Activated T-cell treated with anti-CD3 and anti-CD28 coated beads for 4 hours (primary cell): ENCODE measurements at regions not wholly inside any gene's neighbourhood (a gene's known extent, or its start where the extent isn't known, plus 50 kb on each side); places are given as distances from the start of the nearest gene placed in this dataset.

Source experiments
- DNase-seq: peaks from one replicate; pipeline ENCODE4 v3.0.0-alpha.2; 2020

DNA sequence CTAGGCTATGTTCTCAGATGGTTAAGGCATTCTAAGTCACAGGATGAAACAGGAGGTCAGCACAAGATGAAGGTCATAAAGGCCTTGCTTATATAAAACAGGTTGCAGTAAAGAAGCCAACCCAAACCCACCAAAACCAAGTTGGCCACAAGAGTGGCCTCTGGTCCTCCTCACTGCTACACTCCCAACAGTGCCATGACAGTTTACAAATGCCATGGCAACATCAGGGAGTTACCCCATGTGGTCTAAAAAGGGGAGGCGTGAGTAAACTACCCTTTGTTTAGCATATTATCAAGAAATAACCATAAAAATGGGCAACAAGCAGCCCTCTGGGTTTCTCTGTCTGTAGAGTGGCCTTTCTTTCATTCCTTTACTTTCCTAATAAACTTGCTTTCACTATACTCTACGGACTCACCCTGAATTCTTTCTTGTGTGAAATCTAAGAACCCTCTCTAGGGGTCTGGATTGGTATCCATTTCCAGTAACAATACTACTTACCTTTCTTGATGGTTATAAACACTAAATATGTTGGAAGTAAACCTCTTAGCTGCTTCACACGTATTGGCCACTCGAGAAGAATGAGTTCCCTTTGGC lies 1237.9 kb downstream of the FAM181B start:
- DNase-seq, result no peak

DNA sequence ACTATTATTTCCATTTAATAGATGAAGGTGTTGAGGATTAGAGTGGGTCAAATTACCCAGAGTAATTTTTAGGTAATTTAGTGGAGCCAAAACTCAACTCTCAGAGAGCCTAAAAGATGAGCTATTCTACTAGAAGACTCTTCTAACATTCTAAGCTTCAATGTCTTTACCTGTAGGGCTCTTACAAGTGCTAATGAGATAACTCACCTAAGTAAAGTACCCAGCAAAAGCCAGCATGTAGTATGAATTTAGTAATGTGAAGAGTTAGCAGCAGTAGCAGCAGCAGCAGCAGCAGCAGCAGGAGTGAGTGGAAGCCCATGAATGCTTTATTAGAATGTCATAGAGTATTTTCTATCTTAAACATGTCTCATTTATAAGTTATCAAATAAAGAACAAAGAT lies 1239.2 kb downstream of the FAM181B start:
- DNase-seq, result no peak

DNA sequence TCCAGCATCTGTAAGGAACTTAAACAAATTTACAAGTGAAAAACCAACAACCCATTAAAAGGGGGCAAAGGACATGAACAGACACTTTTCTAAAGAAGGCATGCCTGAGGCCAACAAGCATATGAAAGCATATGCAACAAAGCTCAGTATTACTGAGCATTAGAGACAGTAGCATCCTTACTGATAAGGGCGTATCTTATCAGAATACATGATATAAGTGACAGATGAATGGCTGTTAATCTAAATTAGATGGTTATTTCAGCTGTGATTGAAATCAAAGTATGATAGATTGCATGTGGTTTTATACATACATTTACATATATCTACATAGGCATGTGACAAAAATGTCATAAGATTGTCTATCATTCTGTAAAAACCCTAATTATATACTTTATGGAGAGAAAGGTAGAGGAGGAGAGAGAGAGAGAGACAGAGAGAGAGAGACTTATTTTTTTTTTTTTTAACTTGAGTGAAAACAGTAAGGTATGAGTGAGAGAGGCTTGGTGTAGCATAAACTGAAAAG lies 1240.7 kb downstream of the FAM181B start:
- no peak for DNase-seq

DNA sequence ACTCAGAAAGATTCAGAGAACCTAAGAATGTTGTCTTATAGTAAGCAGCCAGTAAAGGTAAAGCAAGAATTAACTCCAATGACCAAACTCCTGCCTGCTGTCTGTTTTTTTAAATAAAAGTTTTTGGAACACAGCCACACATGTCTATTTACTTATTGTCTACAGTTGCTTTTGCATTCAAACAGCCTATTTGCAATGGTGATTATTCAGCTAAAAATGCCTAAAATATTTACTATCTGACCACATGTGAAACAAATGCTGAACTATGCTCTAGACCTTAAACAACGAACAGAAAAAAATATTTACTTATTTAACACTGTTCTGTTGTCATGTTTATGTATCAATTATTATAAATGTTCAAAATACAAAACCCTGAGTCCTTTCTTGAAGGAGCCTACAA lies 1246.6 kb downstream of the FAM181B start:
- no peak for DNase-seq

DNA sequence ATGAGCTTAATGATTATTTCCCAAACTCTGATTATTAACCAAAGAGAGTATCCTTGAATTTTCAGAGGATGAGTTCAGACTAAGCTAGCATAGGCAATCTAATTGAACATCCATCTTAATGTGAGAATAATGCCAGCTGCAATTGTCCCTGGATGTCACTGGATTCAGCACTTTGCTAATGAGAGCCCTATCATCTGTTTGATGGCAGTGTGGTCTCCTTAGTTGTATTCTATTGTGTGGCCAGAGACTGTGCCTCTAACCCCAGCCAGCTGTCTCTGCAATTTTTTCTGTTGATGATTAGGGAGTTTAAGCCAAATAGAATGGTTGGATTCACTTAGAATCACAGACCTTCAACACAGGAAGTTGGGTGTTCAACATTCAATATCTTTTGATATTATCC lies 1249.5 kb downstream of the FAM181B start:
- DNase-seq, result no peak

DNA sequence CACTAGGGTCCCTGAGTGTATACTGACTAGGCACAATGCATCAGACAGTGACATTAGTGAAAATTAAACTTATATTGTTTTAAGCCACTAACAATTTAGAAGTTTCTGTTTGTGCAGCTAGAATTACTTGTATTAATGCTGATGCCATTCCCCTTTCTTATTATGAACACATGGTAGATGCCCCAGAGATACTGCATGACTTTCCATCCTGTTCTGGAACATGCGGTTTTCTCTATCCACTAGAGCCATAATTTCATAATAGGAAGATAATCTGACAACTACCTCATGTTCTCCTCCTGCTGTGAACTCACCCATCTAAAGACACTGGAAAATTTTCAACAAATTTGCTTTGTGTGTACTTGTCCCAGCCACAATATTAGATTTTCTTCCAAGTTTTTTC lies 1256.4 kb downstream of the FAM181B start:
- DNase-seq, result no peak

DNA sequence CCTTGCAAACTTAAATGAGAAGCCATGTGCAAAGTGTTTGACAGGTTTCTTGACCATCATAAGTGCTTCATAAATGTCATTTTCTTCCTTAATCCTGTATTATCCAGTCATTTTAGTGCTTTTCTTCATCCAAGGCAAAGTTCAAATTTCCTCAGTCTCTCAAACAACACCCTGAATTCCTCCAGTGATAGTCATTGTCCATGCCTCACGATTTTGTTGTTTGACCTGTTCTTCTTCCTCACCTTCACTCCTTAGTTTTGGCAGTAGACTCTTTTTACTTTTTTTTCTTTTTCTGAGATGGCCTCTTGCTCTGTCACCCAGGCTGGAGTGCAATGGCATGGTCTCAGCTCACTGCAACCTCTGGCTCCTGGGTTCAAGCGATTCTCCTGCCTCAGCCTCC lies 1257.3 kb downstream of the FAM181B start:
- DNase-seq, result no peak

DNA sequence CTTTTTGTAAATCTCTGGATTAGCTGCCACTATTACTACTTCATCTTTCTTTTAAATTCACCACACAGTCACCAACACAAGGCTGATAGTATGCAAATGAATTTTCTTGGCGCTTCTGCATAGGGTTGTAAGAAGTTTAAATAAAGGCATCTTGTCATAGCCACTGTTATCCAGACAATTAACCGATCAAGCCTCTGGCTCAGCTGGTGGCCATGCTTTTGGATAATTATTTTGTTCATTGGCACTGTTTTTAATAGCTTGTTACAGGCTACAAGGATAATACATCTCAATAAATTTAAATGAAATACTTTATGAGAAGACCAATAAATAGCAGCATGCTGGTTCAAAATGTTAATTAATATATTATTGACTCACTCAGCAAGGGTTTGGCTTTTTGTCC lies 1261.0 kb downstream of the FAM181B start:
- DNase-seq, result no peak

DNA sequence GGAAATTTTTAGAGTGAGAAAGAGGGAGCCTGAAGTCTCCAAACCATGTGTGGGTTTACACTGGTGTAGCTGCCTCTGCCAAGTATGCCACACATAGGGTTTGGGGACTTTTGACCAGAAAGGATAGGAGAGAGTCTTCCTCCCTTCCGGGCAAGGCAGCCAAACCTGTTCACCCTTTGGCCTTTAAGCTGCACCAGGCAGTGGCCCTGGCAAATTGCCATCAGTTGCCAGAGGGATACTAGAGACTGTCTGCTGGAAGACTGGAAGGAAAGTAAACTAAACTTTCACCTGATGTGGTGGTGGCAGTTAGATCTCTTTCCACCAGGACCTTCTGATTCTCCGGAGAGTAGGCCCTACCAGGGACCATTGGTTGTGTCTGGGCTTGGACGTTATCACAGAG lies 1263.2 kb downstream of the FAM181B start:
- no peak for DNase-seq

DNA sequence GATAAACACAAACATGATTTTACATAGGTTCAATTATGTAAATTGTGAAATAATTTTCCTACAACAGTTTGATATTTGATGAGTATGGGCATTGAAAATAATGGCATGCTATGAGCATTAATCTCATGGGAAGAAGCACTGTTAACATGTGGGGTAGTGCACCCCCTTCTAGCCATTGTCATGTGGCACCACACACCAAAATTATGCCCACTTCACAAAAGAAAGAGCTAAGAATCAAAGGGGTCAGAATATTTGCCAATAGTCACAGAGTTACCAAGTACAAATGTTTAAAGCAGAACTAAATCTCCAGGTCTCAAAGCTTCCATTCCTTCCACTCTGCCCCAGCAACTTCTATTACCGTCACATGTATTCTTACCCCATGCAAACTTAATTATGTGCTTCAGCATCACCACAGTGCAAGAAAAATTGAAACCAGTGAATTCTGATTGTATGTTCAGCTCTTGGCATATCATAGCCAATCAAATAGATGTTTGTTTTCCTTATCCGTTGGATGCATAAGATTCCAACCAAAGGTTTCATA lies 1273.8 kb downstream of the FAM181B start:
- no peak for DNase-seq

DNA sequence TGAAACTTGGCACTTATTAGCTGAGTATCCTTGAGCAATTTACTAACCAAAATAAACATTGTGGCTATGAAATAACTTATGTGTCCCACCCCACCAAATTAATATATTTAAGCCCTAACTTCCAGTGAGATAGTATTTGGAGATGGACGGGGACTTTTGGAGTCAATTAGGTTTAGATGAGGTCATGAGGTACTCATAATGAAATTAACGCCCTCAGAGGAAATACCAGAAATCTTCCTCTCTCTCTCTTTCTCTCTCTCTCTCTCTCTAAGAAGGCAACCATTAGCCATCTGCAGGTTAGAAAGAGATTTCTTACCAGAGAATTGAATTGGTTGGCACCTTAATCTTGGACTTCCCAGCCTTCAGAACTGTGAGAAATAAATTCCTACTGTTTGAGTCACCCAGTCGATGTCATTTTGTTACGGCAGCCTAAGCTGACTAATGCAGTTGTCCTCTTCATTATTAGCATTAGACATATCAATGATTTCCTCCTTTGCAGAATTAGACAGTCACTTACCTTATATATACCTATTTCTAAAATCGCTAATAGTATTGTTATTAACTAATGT lies 1284.0 kb downstream of the FAM181B start:
- no peak for DNase-seq

DNA sequence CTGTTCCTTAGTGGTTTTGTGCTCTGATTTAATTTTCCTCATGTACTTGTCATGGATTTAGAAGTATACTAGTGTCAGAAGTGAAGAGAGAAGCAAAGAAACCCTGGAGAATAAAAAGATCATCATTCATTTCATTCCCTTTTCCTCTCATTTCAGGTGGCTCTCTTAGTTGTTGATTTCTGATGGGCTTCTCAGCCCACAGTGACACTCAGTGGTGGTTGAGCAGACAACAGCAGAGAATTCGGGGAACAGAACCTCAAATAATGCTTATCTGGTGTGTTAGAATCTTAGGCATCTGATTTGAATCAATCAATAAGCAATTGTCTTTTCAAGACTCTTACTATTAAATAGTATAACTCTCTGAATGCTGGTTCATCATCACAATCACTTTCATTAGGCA lies 1289.4 kb downstream of the FAM181B start:
- DNase-seq, result no peak

DNA sequence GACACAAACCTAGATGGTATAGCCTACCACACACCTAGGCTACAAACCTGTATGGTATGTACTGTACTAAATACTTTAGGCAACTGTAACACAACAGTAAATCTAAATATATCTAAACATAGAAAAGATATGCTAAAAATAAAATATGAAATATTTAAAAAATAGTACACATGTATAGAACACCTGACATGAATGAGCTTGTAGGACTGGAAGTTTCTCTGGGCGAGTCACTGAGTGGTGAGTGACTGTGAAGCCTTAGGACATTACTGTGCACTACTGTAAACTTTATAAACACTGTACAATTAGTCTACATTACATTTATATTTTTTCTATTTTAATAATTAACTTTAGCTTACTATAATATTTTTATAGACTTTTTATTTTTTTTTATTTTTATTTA lies 1301.3 kb downstream of the FAM181B start:
- no peak for DNase-seq

DNA sequence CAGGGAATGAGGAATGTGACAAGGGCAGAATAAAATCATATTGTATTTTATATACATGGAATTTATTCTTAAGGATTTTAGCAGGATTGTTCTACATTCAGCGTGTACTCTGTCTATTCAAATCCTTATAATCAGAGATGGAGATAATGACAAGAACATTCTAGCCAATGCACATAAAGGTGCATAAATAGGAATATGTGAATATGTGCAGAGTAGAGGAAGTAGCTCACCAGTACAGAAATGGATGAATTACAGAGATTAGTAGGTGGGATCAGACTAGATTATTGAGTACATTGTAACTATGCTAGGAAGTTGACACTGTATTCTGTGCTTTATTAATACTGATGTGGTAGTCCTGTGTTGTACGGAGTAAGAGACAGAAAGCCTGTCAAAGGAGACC lies 1308.8 kb downstream of the FAM181B start:
- no peak for DNase-seq

DNA sequence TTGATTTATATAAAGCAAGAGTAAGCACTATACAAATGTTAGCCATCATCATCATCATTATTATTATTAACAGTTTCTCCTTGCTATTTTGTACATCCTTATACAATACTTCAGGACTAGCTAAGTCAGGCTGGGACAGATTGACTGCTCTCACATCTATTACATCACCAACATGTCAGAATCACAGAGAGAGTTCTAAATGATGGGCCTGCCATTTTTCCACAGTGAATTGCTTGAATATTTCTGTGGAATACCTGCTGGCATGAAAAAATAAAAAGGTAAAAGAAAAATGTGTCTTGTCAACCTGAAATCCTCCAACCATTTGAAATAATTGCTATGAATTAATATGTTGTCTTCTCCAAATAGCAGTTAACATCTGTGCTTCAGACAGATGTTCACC lies 1311.3 kb downstream of the FAM181B start:
- no peak for DNase-seq

DNA sequence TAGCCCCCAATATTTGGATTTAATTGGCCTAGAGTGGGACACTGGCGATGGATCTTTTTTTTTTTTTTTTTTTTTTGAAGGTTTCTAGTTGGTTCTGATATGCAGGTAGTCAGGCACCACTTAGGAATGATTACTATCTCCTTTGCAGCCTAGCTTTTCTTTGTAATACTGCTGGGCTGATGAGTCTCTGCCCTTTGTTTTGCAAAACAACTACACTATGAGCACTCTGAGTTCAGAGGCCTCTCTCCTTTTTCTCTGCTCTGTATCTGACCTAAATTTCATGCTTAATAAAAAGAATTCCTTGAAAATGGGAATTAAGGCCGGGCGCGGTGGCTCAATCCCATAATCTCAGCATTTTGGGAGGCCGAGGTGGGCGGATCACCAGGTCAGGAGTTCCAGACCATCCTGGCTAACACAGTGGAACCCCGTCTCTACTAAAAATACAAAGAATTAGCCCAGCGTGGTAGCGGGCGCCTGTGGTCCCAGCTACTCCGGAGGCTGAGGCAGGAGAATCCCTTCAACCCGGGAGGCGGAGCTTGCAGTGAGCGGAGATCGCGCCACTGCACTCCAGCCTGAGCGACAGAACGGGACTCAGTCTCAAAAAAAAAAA lies 1312.3 kb downstream of the FAM181B start:
- no peak for DNase-seq

DNA sequence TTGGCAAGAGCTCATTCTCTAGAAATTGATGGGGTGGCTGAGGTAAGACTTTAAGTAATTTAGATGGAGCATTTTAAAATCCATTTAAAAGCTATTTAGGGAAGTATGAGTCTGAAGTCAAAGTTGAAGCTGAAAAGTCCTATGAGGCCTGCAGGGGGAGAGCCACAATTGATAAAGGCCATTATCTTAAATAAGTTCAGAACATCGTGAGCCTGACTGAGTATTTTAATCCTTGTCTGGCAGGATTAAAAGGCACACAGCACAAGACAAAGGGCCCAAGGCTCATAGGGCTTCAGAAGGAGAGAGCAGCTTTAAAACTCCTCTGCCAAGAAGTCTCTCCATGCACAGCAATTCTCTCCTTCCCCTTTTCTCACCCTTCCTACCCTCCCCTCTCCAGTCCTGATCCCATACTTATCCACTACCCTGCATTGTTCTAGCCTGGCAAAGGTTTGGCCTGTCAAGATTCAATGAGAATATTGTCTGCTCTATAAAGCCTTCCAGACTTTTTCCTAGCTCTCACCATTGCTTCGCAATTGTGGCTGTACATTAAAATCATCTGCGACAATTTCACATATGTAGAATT lies 1312.9 kb downstream of the FAM181B start:
- no peak for DNase-seq

DNA sequence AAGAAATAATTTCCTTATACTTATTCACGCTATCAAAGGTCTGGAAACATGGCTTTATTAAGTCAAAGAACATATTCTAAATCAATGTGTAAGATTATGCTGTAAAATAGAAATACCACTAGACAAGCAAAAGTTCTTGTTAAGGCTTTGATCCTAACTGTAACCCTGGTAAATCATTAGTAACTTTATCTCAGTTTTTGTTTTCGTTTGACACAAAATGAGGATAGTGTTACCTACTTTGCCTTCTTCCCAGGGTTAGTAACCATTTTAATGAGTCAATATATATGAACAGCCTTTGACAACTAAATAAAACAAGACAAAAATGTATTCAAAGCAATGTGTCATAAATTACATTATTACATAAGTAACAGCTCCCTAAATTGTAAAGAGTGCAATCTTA lies 1336.3 kb downstream of the FAM181B start:
- DNase-seq, result no peak

DNA sequence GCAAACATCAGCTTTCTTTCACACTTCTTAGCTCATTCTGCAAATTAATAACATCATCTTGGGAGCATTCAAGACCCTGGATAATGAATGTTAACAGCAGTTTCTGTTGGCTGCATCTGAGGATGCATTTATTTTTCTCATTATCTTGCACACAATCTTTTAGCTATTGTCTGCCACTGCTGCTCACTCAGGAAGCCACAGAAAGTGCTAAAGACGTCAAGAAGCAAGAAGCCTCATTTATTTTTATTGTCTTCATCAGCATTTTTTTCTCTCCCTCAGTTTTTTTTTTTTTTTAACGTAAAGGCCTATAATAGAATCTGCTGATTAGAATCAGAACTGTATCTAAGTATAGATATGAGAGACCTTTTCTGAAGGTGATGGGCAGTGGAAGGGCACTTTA lies 1339.4 kb downstream of the FAM181B start:
- DNase-seq, result no peak

DNA sequence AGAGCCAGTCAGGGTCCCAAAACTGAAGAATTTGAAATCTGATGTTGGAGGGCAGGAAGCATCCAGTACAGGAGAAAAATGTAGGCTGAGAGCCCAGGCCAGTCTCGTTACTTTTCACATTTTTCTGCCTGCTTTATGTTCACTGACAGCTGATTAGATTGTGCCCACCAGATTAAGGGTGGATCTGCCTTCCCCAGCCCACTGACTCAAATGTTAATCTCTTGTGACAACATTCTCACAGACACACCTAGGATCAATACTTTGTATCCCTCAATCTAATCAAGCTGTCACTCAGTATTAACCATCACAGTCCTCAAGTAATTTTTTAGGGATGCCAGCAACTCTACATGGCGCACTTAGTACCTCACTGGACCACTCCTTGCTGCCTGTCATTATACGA lies 1345.3 kb downstream of the FAM181B start:
- DNase-seq, result no peak

DNA sequence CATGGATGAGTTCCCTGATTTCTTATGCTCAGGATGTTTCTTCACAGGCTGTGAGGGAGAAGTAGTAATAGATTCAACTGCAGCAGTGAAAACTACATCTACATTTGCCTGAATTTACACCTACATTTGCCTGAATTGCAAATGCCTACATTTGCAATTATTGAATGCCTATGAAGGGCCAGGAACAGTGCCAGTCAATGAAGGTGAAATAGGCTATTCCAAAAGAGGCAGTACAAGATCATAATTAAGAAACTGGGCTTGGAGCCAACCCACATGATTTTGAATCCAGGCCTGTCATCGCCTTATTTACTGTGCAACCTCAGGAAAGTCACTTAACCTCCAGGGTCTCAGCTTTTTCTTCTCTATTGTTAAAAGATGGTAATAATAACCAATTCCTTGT lies 1353.3 kb downstream of the FAM181B start:
- no peak for DNase-seq

DNA sequence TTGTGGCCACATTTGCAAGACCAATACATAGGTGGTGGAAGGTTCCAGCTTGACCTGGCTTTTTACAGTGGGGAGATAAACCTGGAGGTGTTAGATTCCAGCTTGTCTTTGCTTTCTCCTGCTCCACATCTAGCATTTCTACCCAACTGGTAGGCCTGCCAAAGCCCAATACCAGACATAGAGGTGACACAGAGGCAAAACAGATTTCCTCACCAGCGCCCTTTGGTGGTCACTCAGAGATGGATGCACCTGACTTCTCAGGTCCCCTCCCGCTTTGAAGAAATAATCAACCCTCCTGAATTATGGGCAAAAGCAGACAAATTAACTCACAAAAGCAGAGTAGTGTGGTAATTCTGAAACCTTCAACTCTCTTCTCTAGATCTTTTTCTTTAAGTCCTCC lies 1356.2 kb downstream of the FAM181B start:
- no peak for DNase-seq

DNA sequence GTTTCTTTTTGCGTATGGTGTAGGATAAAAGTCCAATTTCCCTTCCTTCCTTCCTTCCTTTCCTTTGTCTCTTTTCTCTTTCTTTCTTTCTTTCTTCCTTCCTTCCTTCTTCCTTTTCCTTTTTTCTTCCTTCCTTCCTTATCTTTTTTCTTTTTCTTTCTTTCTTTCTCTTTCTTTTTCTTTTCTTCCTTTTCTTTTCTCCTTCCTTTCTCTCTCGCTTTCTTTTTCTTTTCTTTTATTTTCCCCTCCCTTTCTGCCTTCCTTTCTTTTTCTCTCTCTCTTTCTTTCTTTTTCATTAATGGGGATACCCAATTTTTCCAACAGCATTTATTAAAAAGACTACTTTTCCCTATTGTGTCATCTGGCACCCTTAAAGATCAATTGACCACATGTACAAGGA lies 1359.7 kb downstream of the FAM181B start:
- DNase-seq, result no peak

DNA sequence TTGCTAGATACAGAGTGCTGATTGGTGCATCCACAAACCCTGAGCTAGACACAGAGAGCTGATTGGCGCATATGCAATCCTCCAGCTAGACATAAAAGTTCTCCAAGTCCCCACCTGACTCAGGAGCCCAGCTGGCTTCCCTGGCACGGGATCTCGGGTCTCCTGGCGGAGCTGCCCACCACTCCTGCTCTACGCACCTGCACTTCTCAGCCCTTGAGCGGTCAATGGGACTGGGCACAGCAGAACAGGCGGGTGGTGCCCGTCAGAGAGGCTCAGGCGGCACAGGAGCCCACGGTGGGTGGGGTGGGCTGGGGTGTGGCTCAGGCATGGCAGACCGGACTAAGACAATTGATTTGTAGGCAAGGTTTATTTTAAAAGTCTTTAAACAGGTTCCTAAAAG lies 1365.5 kb downstream of the FAM181B start:
- no peak for DNase-seq
